ENCODE measurements at regions not wholly inside any gene's neighbourhood (a gene's known extent, or its start where the extent isn't known, plus 50 kb on each side); places are given as distances from the start of the nearest gene placed in this dataset.

DNA sequence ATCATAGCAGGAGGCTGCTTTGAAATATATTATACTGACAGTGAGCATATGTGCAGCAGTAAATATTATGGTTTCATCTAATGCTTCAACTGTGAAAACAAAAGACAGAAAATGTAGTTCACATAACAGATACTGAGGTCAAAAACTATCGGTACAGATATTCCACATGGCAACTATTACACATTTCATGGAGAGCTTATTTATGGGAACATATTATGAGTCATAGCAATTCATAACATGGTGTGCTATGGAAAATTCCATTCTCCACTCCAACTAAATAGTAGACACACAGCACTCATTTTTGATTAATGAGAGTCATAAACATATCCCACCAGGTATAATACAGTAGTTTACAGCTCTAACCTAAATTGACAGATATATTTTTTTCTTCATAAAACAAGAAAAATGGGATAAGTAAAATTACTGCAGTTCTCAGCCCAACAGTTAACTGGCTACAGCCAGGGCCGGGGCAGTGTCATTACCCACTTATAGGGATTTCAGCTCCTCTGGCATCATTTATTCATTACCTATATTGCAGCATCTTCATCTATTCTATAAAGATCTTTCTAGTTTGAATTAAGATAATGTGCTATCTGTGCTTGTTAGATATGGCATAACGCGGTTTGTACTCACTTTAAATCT lies 475.6 kb upstream of the KLF6 start:
- DNase-seq (no peak), ATAC-seq (no peak)
- H3K27me3 Mint-ChIP-seq: peaks cover 13% of the 10 kb centered on the region
- H3K27ac Mint-ChIP-seq: no peak overlapping the region
- H3K4me1 Mint-ChIP-seq: peaks cover 1% of the 10 kb centered on the region
- no peak overlapping the region for H3K4me3 Mint-ChIP-seq
- H3K9me3 Mint-ChIP-seq: no peaks in the 10 kb centered on the region

DNA sequence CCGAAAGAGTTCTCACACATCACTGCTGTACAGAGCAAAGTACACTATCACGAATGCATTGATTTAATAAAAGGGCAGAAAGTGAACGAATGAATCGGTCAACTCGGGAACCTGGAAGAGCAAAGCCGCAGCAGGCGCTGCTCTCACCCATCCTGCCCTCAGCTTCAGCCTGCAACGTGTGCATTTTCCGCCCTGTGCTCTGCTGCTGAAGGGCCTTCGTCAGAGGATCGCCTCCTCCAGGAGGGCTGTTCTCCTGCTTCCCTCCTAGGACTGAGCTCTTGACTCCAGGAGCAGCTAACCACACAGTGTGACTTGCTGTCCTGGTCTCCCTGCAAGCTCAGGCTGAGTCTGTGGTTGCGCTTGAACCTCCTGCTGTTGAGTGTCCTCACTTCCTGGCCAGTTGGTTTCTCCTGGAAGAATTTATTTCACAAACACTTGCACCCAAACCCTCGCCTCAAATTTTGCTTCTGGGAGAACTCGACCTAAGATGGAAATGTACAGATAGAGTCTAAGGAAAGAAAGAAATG lies 473.0 kb upstream of the KLF6 start:
- DNase-seq (no peak), ATAC-seq (no peak)
- H3K4me3 Mint-ChIP-seq: no peak overlapping the region
- no peaks in the 10 kb centered on the region for H3K9me3 Mint-ChIP-seq
- H3K27ac Mint-ChIP-seq: no peak overlapping the region
- peaks cover 14% of the 10 kb centered on the region for H3K27me3 Mint-ChIP-seq
- H3K4me1 Mint-ChIP-seq: no peaks in the 10 kb centered on the region

GRCh38 chr10:4256971-4257370 lies 472.0 kb upstream of the KLF6 start:
- Mint-ChIP-seq H3K27me3 (peaks cover 14% of the 10 kb centered on the region), H3K4me3 (no peak overlapping the region), H3K27ac (no peak overlapping the region), H3K9me3 (no peaks in the 10 kb centered on the region), H3K4me1 (no peaks in the 10 kb centered on the region)
- ATAC-seq (no peak), DNase-seq (no peak)

DNA sequence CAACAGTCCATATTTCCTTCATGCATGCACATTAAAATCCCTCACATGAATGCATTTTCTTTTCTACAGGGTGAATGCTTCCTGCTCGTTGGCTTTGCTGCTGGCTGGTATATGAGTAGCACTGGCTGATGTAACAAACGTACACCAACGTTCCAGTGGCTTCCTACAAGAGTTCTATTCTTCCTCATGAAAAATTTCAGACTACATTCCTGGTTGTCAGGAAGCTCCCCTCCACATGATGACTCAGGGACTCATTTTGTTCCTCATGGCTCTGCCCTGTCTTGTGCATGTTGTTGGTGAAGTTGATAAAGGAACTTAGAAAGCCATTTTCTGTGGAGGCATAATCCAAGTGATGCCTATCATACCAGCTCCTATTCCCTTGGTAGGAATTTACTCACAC lies 470.7 kb upstream of the KLF6 start:
- Mint-ChIP-seq H3K27ac (no peak overlapping the region), H3K9me3 (no peaks in the 10 kb centered on the region), H3K4me1 (no peaks in the 10 kb centered on the region), H3K4me3 (no peak overlapping the region), H3K27me3 (peaks cover 14% of the 10 kb centered on the region)
- DNase-seq (no peak), ATAC-seq (no peak)

DNA sequence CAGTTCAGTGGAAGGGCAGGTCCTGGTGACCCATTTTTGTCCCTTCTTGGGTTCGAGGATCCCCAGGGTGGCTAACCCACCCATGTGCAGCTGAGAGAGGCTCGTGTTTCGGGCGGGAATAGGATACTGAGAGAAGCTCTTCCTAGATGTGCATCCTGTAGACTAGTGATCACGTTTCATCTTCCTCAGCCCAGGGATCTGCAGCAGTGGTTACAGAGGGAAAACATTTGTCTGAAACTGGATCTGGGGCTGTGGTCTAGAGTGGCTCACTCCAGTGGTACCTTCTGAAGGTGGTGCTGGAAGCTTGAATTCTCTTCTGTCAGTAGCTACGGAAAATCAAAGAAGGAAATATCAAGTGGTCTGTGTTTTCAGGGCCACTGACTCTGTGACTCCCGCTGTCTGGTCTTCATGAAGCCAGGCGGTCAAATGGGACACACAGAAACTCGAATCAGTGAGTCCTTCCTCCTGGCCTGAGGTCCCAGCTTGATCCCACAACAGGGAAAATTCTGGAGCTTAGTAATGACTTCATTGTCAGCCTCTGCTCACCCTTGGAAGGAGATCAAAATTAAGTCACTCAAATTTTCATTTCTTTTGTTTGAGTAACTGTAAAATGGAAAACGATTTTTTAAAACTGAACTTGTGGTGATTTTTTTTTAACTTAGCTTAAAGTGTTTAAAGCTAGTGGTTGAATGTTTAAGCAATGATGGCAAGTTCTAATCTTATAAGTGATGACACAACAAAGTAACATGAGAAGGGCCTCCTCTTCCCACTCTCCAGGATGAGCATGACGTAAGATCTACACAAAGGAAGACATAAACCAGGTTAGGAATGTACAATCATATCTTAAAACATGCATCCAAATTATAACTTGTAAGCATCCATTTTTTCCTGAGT lies 469.3 kb upstream of the KLF6 start:
- no peak overlapping the region for H3K27ac Mint-ChIP-seq
- peaks cover 5 to 7% of the 10 kb centered on the region in 2 donors for H3K9me3 Mint-ChIP-seq
- DNase-seq (no peak), ATAC-seq (no peak)
- H3K4me3 Mint-ChIP-seq: no peak overlapping the region
- peaks cover 11% of the 10 kb centered on the region for H3K4me1 Mint-ChIP-seq
- peaks cover 14% of the 10 kb centered on the region for H3K27me3 Mint-ChIP-seq

DNA sequence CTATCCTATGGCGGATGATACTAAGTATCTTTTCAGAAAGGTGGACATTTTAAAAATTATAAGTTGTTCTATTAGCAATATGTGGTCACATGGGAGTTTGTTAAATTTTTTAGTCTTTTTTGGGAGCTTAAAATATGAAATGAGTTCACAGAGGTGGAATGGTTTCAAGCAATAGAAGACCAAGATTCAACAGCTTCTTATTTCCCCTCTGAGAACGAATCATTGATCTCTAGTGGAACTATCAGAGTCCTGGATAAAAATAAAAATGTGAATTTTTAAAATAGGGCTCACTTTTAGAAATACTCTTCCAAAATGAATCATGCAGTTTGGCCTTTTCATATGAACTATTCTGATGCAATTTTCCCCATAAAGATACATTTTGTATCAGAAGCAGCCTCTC lies 467.7 kb upstream of the KLF6 start:
- Mint-ChIP-seq H3K4me1 (peaks cover 11% of the 10 kb centered on the region), H3K27ac (no peak overlapping the region), H3K4me3 (no peak overlapping the region), H3K27me3 (peaks cover 23% of the 10 kb centered on the region), H3K9me3 (peaks cover 5 to 7% of the 10 kb centered on the region in 2 donors)
- DNase-seq (no peak), ATAC-seq (no peak)

GRCh38 chr10:4250587-4250887 lies 465.5 kb upstream of the KLF6 start:
- H3K9me3 Mint-ChIP-seq: peaks cover 7 to 8% of the 10 kb centered on the region in 2 donors
- no peak overlapping the region for H3K4me3 Mint-ChIP-seq
- peaks cover 24% of the 10 kb centered on the region for H3K4me1 Mint-ChIP-seq
- ATAC-seq (no peak), DNase-seq (no peak)
- H3K27ac Mint-ChIP-seq: no peak overlapping the region
- H3K27me3 Mint-ChIP-seq: peaks cover 19% of the 10 kb centered on the region

- Mint-ChIP-seq H3K9me3 (peaks cover 7 to 9% of the 10 kb centered on the region in 2 donors), H3K27ac (no peak overlapping the region), H3K27me3 (peaks cover 15% of the 10 kb centered on the region), H3K4me1 (peaks cover 24% of the 10 kb centered on the region), H3K4me3 (no peak overlapping the region)
- DNase-seq (no peak), ATAC-seq (no peak)
These were observed 465.0 kb upstream of the KLF6 start for GRCh38 chr10:4249841-4250586.

DNA sequence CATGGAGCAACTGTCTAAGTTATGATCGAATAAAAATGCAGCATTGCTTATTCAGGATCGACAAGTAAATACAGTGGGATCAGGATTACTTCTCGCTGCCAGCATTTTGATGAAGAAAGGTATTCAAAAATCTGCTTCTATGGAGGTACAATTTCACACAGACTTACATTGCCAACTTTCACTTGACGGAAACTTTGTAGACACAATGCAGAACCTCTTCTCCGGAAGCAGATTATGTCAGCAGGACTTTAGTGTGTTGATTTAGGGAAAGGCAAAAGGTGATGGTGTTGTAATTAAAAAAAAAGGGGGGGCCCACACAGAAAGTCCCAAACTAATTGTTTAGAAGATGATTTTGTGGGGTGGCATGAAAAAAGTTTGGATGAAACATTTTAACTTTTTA lies 462.4 kb upstream of the KLF6 start:
- H3K4me1 Mint-ChIP-seq: peaks cover 44% of the 10 kb centered on the region
- DNase-seq (no peak), ATAC-seq (no peak)
- peaks cover 9% of the 10 kb centered on the region for H3K27me3 Mint-ChIP-seq
- no peak overlapping the region for H3K4me3 Mint-ChIP-seq
- peaks cover 7 to 9% of the 10 kb centered on the region in 2 donors for H3K9me3 Mint-ChIP-seq
- H3K27ac Mint-ChIP-seq: no peak overlapping the region

- Mint-ChIP-seq H3K9me3 (peaks cover 7 to 9% of the 10 kb centered on the region in 2 donors), H3K27ac (peak overlapping the region; percentile 3 to 76), H3K4me3 (peak overlapping the region in 1 of 2 donors; percentile 55), H3K4me1 (peaks cover 48% of the 10 kb centered on the region), H3K27me3 (peaks cover 9% of the 10 kb centered on the region)
- peak; percentile 70 for ATAC-seq
- DNase-seq: no peak
These were observed 461.9 kb upstream of the KLF6 start for GRCh38 chr10:4246881-4247358.

DNA sequence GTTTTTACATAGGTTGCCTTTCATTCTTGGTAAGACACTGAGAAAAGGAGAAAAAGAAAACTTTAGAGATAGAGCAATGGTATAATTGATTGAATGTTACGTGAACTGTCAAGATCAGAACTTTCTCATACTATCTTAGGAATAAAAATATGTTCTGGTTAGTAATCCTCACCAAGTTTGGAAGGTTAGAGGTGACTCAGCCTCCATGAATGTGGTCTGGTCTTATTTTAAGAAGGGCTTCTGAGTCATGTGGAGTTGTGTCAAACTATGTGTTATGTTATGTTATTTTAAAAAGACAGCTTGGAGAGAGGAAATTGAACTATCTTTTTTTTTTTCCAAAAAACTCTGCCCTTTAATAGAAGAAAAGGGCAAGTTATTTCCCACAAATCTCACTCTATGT lies 458.6 kb upstream of the KLF6 start:
- Mint-ChIP-seq H3K4me1 (peaks cover 40% of the 10 kb centered on the region), H3K27me3 (peaks cover 8% of the 10 kb centered on the region), H3K9me3 (peaks cover 0 to 4% of the 10 kb centered on the region in 2 donors), H3K4me3 (no peak overlapping the region), H3K27ac (peak overlapping the region in 1 of 2 donors; percentile 13)
- peak; percentile 85 for ATAC-seq
- no peak for DNase-seq

DNA sequence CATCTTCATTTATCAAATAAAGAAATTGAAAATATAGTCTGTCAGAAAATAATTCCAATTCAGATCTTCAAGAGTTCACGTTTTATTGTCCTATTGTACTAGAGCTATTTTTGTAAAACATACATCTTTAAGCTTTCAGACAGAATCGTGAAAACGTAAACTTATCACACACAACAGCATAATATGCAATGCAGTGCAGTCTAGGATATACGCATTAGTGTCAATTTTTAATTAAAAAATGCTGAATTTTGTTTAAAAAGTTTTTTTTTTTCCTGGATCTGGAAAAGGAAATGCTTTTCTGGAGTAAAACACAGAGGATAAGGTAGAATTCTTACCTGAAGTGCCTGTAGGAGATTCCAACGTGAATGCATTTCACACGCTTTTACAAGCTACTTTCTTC lies 458.2 kb upstream of the KLF6 start:
- ATAC-seq: no peak
- no peak overlapping the region for H3K27ac Mint-ChIP-seq
- H3K4me3 Mint-ChIP-seq: no peak overlapping the region
- peaks cover 0 to 4% of the 10 kb centered on the region in 2 donors for H3K9me3 Mint-ChIP-seq
- DNase-seq: no peak
- peaks cover 8% of the 10 kb centered on the region for H3K27me3 Mint-ChIP-seq
- H3K4me1 Mint-ChIP-seq: peaks cover 40% of the 10 kb centered on the region

GRCh38 chr10:4242561-4243035 lies 457.6 kb upstream of the KLF6 start:
- H3K4me1 Mint-ChIP-seq: peaks cover 40% of the 10 kb centered on the region
- H3K4me3 Mint-ChIP-seq: peak overlapping the region in 1 of 2 donors; percentile 4
- H3K27me3 Mint-ChIP-seq: peaks cover 11% of the 10 kb centered on the region
- DNase-seq: no peak
- peaks cover 0 to 4% of the 10 kb centered on the region in 2 donors for H3K9me3 Mint-ChIP-seq
- ATAC-seq: no peak
- H3K27ac Mint-ChIP-seq: no peak overlapping the region

GRCh38 chr10:4241724-4242345 lies 456.8 kb upstream of the KLF6 start:
- no peak for DNase-seq
- Mint-ChIP-seq H3K4me1 (peaks cover 33% of the 10 kb centered on the region), H3K4me3 (no peak overlapping the region), H3K9me3 (peaks cover 0 to 11% of the 10 kb centered on the region in 2 donors), H3K27me3 (peaks cover 11% of the 10 kb centered on the region), H3K27ac (no peak overlapping the region)
- no peak for ATAC-seq

- H3K27ac Mint-ChIP-seq: no peak overlapping the region
- peaks cover 0 to 14% of the 10 kb centered on the region in 2 donors for H3K9me3 Mint-ChIP-seq
- no peak overlapping the region for H3K4me3 Mint-ChIP-seq
- peaks cover 15% of the 10 kb centered on the region for H3K27me3 Mint-ChIP-seq
- H3K4me1 Mint-ChIP-seq: peaks cover 27% of the 10 kb centered on the region
- no peak for DNase-seq
- no peak for ATAC-seq
These were observed 455.7 kb upstream of the KLF6 start for GRCh38 chr10:4240608-4241197.
